ENCODE measurements at regions not wholly inside any gene's neighbourhood (a gene's known extent, or its start where the extent isn't known, plus 50 kb on each side); places are given as distances from the start of the nearest gene placed in this dataset.

DNA sequence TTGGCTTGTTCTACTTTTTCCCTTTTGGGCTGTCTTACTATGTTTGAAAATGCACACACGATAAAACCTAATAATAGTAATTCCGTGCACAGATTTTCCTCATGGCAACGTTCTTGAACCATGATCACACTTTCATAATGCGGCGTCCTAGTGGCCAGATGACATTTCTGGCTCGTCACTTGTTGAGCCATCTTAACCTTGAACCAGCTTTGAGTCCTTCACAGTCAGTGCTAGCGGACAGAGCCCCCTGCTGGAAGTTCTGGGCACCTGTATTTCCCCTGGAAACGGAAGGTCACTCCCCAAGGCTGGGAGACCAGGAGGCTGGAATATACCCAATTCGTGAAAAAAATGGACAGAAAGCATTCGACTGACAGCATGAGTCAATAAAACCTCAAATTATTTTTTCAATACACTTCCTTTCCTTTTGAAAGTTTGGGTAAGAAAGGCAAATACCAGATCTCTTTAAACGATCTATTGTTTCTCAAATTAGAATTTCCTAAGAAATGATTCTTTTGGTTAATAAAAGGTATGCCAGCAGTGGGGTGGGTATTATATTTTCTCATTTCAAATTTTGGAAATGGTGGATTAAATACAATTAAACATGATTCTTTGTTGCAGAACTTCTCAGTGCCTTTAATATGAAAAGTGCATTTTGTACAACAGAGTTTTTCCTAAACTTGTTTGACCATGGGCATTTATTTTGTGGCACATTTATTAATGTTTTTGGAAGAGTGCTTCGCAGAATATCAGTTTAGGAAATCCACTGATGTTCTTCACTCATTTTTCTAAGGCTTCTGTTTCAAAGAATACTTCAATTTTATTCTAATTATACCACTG, 542.3 kb downstream of the QKI start:
- TF ChIP-seq POLR2A (IDR thresholded peaks at IDR 0.05) (no peak), POLR2AphosphoS5 (IDR thresholded peaks at IDR 0.05) (no peak)
- TF ChIP-seq, protein P1, sequence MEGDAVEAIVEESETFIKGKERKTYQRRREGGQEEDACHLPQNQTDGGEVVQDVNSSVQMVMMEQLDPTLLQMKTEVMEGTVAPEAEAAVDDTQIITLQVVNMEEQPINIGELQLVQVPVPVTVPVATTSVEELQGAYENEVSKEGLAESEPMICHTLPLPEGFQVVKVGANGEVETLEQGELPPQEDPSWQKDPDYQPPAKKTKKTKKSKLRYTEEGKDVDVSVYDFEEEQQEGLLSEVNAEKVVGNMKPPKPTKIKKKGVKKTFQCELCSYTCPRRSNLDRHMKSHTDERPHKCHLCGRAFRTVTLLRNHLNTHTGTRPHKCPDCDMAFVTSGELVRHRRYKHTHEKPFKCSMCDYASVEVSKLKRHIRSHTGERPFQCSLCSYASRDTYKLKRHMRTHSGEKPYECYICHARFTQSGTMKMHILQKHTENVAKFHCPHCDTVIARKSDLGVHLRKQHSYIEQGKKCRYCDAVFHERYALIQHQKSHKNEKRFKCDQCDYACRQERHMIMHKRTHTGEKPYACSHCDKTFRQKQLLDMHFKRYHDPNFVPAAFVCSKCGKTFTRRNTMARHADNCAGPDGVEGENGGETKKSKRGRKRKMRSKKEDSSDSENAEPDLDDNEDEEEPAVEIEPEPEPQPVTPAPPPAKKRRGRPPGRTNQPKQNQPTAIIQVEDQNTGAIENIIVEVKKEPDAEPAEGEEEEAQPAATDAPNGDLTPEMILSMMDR (IDR thresholded peaks at IDR 0.05), result peak; percentile 76 to 90 (median 86)
